ENCODE measurements at regions not wholly inside any gene's neighbourhood (a gene's known extent, or its start where the extent isn't known, plus 50 kb on each side); places are given as distances from the start of the nearest gene placed in this dataset.

DNA sequence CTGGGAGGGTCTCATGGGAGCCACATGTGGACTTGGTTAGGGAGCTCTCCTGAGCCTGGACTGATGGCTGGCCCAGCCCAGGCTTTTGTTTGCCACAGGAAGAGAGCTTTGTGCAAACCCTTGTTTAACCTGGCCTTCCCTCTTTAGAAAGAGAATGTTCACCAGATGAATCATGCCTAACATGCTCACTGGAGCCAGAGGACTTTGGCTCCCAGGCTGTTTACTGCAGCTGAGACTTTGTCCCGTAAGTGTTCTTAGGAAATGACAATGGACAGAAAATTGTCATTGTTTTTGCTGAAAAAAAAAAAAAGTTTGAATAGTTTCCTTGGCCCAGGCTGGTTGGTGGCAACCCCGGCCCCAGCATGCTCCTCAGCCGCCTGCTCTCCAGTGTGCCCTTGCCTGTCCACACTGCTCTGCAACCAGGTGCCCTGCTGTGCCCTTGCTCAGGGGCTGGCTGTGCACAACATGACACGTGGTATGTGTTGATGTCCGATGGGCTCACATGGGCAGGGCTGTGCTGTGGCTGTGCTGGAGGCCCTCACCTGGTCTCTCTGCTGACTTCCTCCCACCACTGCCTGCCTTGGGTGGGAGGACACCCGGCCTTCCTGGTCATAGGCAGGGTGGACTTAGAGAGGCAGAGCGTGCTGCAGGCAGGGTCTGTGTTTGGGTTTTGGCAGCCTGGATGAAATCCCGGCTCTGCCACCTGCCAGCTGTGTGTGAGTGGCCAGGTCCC is 215.3 kb upstream of the ZNF32 start:
- DNase-seq = peak; percentile 84

DNA sequence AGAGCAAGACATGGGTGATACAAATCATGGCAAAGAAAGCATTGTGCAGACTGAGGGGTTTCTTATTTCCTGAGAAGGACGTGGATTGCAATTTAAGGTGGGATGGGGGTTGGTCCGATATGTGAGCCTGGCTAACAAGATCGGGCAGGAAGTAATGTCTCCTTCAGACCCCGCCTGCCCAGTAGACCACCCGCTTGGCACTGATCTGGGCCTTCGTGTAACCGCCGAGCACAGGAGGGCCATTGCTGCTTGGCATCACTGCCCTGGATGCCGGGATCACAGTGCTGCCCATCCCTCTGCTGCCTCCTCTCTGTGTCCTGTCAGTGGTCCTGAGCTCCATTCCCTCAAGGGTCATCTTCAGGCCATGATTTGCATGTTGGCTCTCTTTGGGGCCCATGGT is 214.6 kb upstream of the ZNF32 start:
- no peak for DNase-seq

DNA sequence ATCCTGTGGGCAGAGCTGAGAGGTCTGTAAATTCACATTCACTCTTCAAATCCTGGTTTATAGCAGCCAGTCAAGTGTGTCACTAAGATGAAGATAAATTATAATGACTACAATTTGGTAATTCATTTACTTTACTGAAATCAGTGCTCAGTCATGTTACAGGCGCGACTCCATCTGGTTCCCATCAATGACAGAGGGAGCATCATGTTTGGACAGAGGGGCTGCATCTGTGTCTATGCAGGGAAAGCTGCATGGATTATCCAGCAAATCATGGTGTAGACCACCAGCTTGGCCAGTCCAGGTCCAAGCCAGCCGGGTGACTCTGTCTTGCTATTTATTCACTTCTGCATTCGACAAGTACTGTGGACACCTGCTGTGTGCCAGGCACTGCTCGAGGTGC is 214.1 kb upstream of the ZNF32 start:
- DNase-seq = no peak

DNA sequence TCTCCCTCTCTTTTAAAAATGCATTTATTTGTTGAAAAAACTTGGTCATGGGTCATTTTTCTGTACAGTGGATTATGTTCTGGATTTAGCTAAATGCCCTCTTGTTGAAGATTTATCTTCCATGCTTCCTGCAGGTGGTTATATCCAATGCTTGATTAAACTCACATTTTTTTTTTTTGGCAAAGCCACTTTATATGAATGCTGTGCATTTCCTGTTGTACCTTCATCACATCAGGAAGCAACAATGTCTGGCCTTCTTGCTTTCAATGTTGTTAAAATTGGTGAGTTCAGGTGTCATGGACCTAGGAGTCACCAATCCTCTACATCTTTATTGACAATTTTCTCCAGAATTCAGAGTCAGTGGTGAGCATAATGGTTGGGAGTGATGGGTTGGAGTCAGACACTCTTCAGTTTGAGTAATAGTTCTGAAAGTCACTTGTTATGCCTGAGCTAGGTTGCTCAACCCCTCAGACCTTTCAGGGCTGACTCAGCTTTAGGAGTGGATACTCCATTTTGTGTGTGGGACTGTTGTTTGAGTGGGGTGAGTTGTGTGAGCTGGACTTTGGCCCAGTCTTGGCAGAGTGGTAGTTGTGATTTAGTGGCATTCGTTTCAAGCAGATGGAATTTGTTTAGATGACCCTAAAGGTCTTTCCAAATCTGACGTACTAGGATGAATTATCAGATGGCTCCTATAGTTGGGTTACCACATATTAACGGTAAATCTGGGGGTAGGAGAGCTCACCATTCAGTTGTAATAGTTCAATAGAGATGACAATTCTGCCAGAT is 213.5 kb upstream of the ZNF32 start:
- DNase-seq = peak; percentile 96

DNA sequence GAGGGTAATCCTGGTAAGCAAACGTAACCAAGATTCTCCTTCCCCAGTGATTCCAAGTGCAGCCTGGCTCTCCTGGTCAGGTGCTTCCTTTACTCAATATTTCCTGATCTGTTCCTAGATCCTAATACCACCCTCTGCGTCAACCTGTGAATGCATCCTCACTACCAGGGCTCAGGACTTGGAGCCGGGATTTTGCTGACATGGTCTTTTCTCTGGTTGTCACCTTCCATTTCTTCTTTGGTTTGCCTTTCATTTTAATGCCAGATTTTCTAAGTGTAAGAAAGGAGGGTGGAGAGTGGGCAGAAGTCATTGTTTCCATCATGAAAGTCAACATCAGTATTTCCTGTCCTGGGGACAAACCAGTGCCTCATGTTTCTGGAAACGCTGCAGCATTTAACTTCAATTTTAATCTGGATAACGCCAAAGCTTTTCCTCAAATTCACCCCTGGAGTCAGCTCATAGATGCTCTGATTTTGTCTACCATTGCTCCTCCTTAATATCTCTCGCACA is 210.4 kb upstream of the ZNF32 start:
- DNase-seq = no peak

- DNase-seq = no peak
Observed at GRCh38 chr10:43857931-43858315, 209.2 kb upstream of the ZNF32 start.

DNA sequence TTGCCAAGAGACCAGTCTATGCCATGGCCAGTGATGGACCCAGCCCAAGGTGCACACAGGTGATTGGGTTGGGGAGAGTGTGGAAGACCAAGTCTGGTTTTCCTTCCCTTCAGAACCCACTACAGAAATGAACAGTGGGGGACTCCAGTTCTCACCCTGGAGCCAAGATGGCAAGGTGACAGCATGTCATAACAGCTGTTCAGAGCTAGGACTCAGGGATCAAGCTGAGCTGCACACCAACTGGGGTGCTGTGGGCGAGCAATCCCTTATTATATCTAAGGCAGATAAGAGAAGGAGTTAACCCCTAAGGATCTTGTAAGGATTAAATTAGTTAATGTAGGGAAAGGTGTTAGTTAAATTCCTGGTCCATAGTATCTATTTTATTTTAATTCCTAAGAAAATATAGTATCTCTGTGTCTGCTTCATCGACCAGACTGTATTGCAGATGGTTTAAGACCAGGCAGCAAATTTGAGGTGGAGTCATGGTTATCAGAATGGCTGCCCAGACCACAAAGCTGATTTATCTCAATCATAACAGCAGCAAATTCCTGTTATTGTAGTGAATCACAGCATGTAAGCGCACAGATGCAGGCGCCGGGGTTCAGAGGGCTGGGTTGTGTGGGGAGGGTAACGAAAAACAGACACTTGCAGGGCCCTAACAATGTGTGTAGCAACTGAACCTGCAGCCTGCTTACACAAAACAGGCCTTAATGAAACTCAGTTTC is 208.7 kb upstream of the ZNF32 start:
- peak; percentile 95 for DNase-seq

GRCh38 chr10:43856299-43856698 is 207.6 kb upstream of the ZNF32 start:
- DNase-seq = no peak

GRCh38 chr10:43855667-43856210 is 207.1 kb upstream of the ZNF32 start:
- DNase-seq = no peak

GRCh38 chr10:43854007-43854406 is 205.3 kb upstream of the ZNF32 start:
- peak; percentile 87 for DNase-seq

GRCh38 chr10:43853369-43853768 is 204.7 kb upstream of the ZNF32 start:
- no peak for DNase-seq

GRCh38 chr10:43852644-43853214 is 204.0 kb upstream of the ZNF32 start:
- no peak for DNase-seq

- DNase-seq = no peak
Observed at GRCh38 chr10:43852149-43852548, 203.5 kb upstream of the ZNF32 start.

GRCh38 chr10:43851030-43851429 is 202.3 kb upstream of the ZNF32 start:
- no peak for DNase-seq

- DNase-seq = no peak
Observed at GRCh38 chr10:43849551-43849950, 200.9 kb upstream of the ZNF32 start.

DNA sequence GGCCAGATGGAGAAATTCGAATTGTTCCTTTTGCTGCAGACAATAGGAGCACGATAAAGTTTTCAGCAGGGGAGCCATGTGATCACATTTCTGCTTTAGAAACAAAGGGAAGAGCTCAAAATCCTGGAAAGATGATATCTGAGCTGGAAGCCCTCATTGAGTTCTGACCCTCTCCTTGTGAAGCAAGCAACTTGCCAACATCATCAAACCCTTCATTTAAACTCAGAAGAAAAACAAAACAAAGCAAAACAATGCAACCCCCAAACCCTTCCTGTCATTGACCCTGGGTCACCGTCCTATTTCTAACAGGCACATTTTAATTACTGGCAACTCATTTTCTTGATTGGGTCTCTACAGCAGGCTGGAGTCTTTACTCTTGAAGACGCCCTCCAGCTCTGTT is 198.3 kb upstream of the ZNF32 start:
- no peak for DNase-seq

DNA sequence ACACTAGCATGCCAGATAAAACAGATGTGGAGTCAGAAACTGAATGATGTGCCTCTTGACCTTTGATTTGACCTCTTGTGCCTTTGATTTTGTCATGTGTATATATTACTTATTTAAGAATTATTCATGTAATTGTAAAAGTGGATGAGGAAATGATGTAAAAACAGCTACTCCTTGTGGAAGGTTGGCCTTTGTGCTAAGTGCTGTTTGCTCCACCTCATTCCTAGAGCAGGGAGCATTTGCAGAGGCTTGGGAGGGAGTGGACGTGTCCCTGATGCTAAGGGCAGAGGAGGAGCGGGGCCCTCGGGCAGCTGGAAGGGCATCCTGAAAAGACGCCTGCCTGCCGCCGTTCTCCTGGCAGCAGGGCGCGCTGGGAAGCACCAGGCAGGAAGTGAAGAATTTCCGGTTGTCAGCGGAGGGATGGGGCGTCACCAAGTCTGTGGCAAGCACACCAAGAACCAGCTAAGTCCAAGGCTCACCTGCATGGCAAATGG is 197.6 kb upstream of the ZNF32 start:
- peak; percentile 83 for DNase-seq

GRCh38 chr10:43845121-43845520 is 196.4 kb upstream of the ZNF32 start:
- no peak for DNase-seq

DNA sequence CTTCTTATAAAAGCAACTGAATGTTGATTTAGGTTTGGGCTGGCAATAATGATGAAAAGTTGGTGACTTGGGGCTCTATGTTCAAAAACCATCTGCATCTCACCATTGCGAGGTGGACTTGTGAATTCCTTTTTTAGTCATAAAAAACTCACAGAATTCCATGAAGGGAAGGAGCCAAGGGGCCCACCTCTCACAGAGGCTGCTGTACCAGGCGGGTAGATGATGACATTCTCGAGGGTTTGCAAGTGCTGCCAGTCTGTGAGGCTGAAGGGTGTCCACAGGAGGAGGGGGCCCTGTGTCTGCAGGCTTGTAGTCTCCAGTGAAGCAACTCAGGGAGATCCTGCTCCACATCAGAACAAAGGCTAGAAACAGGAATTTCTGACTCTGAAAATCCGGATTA is 195.5 kb upstream of the ZNF32 start:
- DNase-seq = peak; percentile 59

- DNase-seq = peak; percentile 97
Observed at GRCh38 chr10:43843321-43844101, 194.8 kb upstream of the ZNF32 start.

DNA sequence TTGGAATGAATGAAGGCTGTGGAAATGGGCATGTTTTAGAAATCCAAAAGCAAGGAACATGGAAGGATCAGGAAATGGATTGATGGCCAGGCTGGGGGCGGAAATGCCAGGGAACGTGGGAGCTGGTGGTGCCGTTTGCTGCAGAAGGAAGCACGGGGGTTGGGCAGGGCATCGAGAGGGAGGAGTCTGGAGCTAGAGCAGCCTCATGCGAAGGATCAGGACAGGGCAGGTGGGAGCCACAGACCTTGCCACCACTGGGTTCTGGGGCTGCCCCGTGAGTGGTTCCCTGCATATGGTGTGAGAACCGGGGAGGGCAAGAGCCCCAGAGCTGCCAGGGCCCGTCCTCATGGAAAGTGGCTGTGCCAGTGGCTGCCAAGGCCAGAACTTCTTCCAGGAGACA is 193.8 kb upstream of the ZNF32 start:
- DNase-seq = no peak

DNA sequence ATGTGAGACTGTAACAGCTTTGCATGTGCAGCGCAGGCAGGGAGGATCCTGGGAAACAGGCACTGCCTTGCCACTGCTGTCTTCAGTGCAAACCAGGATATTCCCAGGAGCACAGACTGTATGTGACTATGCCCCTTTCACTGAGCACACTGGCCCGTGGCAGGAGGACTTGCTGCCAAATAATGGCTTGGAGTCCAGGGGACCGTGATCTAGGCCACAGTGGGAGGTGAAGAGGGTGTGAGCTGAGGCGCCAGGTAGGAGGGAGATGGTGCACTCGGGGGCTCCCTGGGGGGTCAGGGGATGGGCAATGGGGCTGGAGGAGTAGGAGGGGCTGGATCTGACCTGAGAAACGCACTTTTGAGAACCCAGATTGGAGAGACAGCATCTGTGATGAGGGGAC is 193.4 kb upstream of the ZNF32 start:
- DNase-seq = no peak
